ENCODE measurements at regions not wholly inside any gene's neighbourhood (a gene's known extent, or its start where the extent isn't known, plus 50 kb on each side); places are given as distances from the start of the nearest gene placed in this dataset.

- TF ChIP-seq POU2F2 (IDR thresholded peaks at IDR 0.05; ENCODE audit: low read depth, low read length) = no peak
- TF ChIP-seq POLR2A (IDR thresholded peaks at IDR 0.05; ENCODE audit: low read depth, low read length) = no peak
- TF ChIP-seq POLR2AphosphoS5 (IDR thresholded peaks at IDR 0.05; ENCODE audit: low read depth, low read length) = no peak
- TF ChIP-seq TAF1 (IDR thresholded peaks at IDR 0.05; ENCODE audit: low read depth, low read length) = no peak
- no peak for TF ChIP-seq SPI1 (IDR thresholded peaks at IDR 0.05; ENCODE audit: low read depth, low read length)
Observed at GRCh38 chrX:125786316-125786715, 379.8 kb downstream of the DCAF12L2 start.
